ENCODE measurements at regions not wholly inside any gene's neighbourhood (a gene's known extent, or its start where the extent isn't known, plus 50 kb on each side); places are given as distances from the start of the nearest gene placed in this dataset.
"Not testable (repeated sequence)": the region's sequence is repeated elsewhere in the genome, so short reads cannot be mapped to it uniquely, and the experiment has no call there.

DNA sequence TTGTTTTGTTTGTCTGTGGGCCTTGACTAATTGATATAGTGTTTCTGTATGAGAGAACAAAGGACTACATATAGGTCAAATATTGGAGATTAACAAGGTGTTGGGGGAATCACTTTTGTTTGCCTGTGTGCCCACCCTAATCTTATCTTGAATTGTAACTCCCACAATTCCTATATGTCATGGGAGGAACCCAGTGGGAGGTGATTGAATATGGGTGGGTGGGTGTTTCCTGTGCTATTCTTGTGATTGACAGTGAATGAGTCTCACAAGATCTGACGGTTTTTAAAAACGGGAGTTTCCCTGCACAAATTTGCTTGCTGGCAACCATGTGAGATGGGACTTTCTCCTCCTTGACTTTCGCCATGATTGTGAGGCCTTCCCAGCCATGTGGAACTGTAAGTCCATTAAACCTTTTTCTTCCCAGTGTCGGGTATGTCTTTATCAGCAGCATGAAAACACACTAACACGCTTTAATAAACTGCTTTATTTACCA, 64.9 kb upstream of the HSPB3 start:
- TF ChIP-seq, protein P1, sequence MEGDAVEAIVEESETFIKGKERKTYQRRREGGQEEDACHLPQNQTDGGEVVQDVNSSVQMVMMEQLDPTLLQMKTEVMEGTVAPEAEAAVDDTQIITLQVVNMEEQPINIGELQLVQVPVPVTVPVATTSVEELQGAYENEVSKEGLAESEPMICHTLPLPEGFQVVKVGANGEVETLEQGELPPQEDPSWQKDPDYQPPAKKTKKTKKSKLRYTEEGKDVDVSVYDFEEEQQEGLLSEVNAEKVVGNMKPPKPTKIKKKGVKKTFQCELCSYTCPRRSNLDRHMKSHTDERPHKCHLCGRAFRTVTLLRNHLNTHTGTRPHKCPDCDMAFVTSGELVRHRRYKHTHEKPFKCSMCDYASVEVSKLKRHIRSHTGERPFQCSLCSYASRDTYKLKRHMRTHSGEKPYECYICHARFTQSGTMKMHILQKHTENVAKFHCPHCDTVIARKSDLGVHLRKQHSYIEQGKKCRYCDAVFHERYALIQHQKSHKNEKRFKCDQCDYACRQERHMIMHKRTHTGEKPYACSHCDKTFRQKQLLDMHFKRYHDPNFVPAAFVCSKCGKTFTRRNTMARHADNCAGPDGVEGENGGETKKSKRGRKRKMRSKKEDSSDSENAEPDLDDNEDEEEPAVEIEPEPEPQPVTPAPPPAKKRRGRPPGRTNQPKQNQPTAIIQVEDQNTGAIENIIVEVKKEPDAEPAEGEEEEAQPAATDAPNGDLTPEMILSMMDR (IDR thresholded peaks at IDR 0.05): no peak
- TF ChIP-seq POLR2A (IDR thresholded peaks at IDR 0.05): no peak
- H3K9me3 ChIP-seq: no peaks in the 10 kb centered on the region
- no peaks in the 10 kb centered on the region for H3K36me3 ChIP-seq
- H3K27me3 ChIP-seq: no peaks in the 10 kb centered on the region
- DNase-seq: no peak
- intact Hi-C loops (cut with DNase I; ENCODE audit: low total_unique reads): no loop called here
- no peak overlapping the region for H3K27ac ChIP-seq
- H3K4me3 ChIP-seq: no peak overlapping the region
- H3K4me1 ChIP-seq: no peaks in the 10 kb centered on the region

DNA sequence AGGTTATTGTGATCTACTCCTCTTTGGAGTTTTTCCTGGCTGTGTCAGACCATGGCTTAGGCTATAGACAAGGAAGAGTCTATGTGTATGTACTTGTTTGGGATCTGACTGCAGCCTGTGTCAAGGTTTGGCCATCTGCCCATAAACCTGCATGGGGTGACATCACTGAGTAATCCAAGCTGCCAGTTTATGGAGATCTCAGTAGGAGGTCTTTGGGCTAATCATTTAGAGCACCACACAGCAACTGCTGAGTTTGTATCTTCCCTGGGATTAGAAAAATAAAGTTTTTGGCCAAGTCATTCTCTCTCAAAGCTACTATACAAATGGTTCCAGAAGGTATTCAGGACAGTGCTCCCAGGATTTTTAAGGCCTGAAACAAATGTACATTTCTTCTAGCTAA, 65.5 kb upstream of the HSPB3 start:
- DNase-seq: no peak
- Histone ChIP-seq H3K27ac (no peak overlapping the region), H3K4me3 (no peak overlapping the region), H3K9me3 (no peaks in the 10 kb centered on the region), H3K4me1 (no peaks in the 10 kb centered on the region), H3K36me3 (no peaks in the 10 kb centered on the region), H3K27me3 (no peaks in the 10 kb centered on the region)
- intact Hi-C loops (cut with DNase I; ENCODE audit: low total_unique reads): no loop called here
- TF ChIP-seq POLR2A (IDR thresholded peaks at IDR 0.05): no peak
- TF ChIP-seq, protein P1 (IDR thresholded peaks at IDR 0.05): no peak

DNA sequence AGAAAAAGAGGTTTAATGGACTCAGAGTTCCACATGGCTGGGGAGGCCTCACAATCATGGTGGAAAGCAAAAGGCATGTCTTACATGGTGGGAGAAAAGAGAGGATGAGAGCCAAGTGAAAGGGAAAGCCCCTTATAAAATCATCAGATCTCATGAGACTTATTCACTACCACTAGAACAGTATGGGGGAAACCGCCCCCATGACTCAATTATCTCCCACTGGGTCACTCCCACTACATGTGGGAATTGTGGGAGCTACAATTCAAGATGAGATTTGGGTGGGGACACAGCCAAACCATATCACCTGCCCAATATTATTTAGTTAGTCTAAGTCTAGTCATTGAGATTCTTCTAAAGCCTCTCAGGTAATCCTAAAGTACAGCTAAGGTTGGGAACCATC, 66.1 kb upstream of the HSPB3 start:
- DNase-seq; H3K27ac ChIP-seq; H3K4me1 ChIP-seq; H3K36me3 ChIP-seq; H3K27me3 ChIP-seq; H3K4me3 ChIP-seq; H3K9me3 ChIP-seq; intact Hi-C loops (cut with DNase I; ENCODE audit: low total_unique reads): not testable (repeated sequence)

DNA sequence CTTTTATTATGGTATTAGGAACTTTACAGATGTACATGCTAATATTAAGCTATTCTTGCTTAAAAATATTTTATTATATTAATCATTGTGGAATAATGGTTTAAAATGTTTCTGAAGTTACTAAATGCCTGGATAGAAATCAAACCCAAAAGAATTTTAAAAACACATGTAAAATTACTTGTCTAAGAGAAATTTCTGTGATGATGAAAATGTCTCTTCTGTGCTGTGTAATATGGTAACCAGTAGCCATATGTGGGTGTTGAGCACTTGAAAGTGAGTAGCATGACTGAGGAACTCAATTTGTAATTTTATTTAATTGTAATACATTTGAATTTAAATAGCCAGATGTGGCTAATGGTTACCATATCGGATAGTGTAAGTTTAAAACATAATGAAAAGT, 66.7 kb upstream of the HSPB3 start:
- no peaks in the 10 kb centered on the region for H3K9me3 ChIP-seq
- TF ChIP-seq POLR2A (IDR thresholded peaks at IDR 0.05): no peak
- TF ChIP-seq, protein P1 (IDR thresholded peaks at IDR 0.05): no peak
- DNase-seq: no peak
- no peaks in the 10 kb centered on the region for H3K27me3 ChIP-seq
- H3K4me3 ChIP-seq: no peak overlapping the region
- intact Hi-C loops (cut with DNase I; ENCODE audit: low total_unique reads): no loop called here
- no peaks in the 10 kb centered on the region for H3K36me3 ChIP-seq
- H3K27ac ChIP-seq: no peak overlapping the region
- H3K4me1 ChIP-seq: no peaks in the 10 kb centered on the region

DNA sequence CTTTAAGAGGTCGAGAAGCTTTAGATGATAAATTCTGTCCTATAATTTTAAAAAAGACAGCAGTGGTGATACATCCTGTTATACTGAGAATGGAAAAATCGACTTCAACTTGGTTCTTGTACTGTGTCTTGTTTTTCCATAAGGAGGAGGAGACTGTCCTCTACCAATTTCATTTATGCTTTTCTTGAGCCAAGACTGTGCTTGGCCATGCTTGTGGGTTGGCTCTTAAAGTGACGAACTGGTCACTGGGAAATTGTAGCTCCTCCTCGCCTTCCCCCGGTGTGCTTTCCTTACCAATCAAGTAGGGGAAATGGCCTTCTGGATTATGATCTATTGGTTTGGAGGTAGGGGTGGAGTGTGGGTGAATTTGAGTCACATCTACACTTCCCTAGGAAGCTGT, 67.1 kb upstream of the HSPB3 start:
- no peak for DNase-seq
- H3K4me1 ChIP-seq: no peaks in the 10 kb centered on the region
- no peak for TF ChIP-seq POLR2A (IDR thresholded peaks at IDR 0.05)
- TF ChIP-seq, protein P1 (IDR thresholded peaks at IDR 0.05): no peak
- no peaks in the 10 kb centered on the region for H3K27me3 ChIP-seq
- H3K36me3 ChIP-seq: no peaks in the 10 kb centered on the region
- intact Hi-C loops (cut with DNase I; ENCODE audit: low total_unique reads): no loop called here
- H3K9me3 ChIP-seq: no peaks in the 10 kb centered on the region
- H3K4me3 ChIP-seq: no peak overlapping the region
- H3K27ac ChIP-seq: no peak overlapping the region

DNA sequence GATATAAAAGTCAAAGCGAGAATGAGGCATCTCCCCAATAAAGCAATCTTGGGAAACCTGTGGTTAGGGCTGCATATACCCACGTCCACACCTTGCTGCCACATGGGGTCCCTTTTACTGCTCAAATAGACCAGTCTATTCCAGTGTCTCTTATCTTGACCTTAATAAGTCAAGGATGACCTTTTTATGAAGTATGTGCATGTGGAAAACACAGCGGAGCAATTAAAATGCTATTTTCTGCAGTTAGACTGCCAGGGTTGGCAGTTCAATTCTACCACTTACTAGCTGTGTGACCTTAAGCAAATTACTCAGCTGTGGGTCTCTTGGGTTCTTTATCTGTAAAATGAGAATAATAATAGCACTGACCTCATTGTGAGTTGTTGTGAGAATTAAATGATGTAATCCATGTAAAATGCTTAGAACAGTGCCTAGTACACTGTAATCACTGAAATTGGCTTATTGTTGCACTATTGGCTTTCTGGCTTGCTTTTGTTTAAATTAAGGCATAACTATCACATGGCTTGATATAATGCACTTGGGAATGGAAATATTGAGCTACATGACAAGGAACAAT, 67.8 kb upstream of the HSPB3 start:
- no peaks in the 10 kb centered on the region for H3K4me1 ChIP-seq
- no peaks in the 10 kb centered on the region for H3K9me3 ChIP-seq
- no peaks in the 10 kb centered on the region for H3K36me3 ChIP-seq
- intact Hi-C loops (cut with DNase I; ENCODE audit: low total_unique reads): no loop called here
- H3K4me3 ChIP-seq: no peak overlapping the region
- TF ChIP-seq, protein P1 (IDR thresholded peaks at IDR 0.05): no peak
- TF ChIP-seq POLR2A (IDR thresholded peaks at IDR 0.05): no peak
- H3K27ac ChIP-seq: no peak overlapping the region
- no peaks in the 10 kb centered on the region for H3K27me3 ChIP-seq
- no peak for DNase-seq
